HEK293 (cell line): ENCODE measurements at regions not wholly inside any gene's neighbourhood (a gene's known extent, or its start where the extent isn't known, plus 50 kb on each side); places are given as distances from the start of the nearest gene placed in this dataset.

ENCODE experiments used
- BCL6B ChIP-seq: fragments of 450-650 bp; formaldehyde crosslinking; IDR thresholded peaks from 2 replicates; pipeline ENCODE4 v1.5.1; 2017; ENCODE audit warnings: missing biosample characterization, missing genetic modification characterization
- CTCF ChIP-seq: fragments of 450-650 bp; formaldehyde crosslinking; IDR thresholded peaks from 2 replicates; pipeline ENCODE4 v1.5.1; 2016; ENCODE audit warnings: missing biosample characterization, missing genetic modification characterization
- GLI2 ChIP-seq: fragments of 450-650 bp; formaldehyde crosslinking; IDR thresholded peaks from 2 replicates; pipeline ENCODE4; 2017; ENCODE audit warnings: missing biosample characterization, missing genetic modification characterization, low read depth, borderline replicate concordance
- MYNN ChIP-seq: fragments of 450-650 bp; formaldehyde crosslinking; IDR thresholded peaks from 2 replicates; pipeline ENCODE4 v1.5.1; 2016; ENCODE audit warnings: missing biosample characterization, missing genetic modification characterization, borderline replicate concordance
- MZF1 ChIP-seq: fragments of 450-650 bp; formaldehyde crosslinking; IDR thresholded peaks from 2 replicates; pipeline ENCODE4 v1.5.1; 2017; ENCODE audit warnings: missing biosample characterization, missing genetic modification characterization, borderline replicate concordance
- SP2 ChIP-seq: fragments of 450-650 bp; formaldehyde crosslinking; IDR thresholded peaks from 2 replicates; pipeline ENCODE4 v1.5.1; 2016; ENCODE audit warnings: missing biosample characterization, missing genetic modification characterization
- TCF7L2 ChIP-seq: IDR thresholded peaks from 2 replicates; pipeline ENCODE4 v1.6.1; 2011; ENCODE audit warnings: low read depth, mild to moderate bottlenecking, inconsistent platforms, low read length, moderate library complexity, borderline replicate concordance
- ZFHX2 ChIP-seq: fragments of 450-650 bp; formaldehyde crosslinking; conservative IDR thresholded peaks from 2 replicates; pipeline ENCODE4 v1.5.1; 2016; ENCODE audit warnings: missing biosample characterization, missing genetic modification characterization
- ZNF175 ChIP-seq: fragments of 450-650 bp; formaldehyde crosslinking; IDR thresholded peaks from 2 replicates; pipeline ENCODE4 v1.5.1; 2016; ENCODE audit warnings: missing biosample characterization, missing genetic modification characterization
- ZNF785 ChIP-seq: fragments of 450-650 bp; formaldehyde crosslinking; IDR thresholded peaks from 2 replicates; pipeline ENCODE4 v1.5.1; 2016; ENCODE audit warnings: missing biosample characterization, missing genetic modification characterization
- ZNF843 ChIP-seq: fragments of 450-650 bp; formaldehyde crosslinking; IDR thresholded peaks from 2 replicates; pipeline ENCODE4 v1.5.1; 2016; ENCODE audit warnings: missing biosample characterization, missing genetic modification characterization

GRCh38 chr12:70068743-70069142 is 174.5 kb upstream of the CNOT2 start:
- TF ChIP-seq SP2 (tag by site-specific recombination) (no peak), CTCF (tag by site-specific recombination) (no peak), TCF7L2 (no peak), MZF1 (tag by site-specific recombination) (no peak), MYNN (tag by site-specific recombination) (no peak), GLI2 (tag by site-specific recombination) (no peak), BCL6B (tag by site-specific recombination) (no peak), ZNF843 (tag by site-specific recombination) (no peak), ZNF175 (no peak), ZFHX2 (tag by site-specific recombination) (no peak), ZNF785 (tag by site-specific recombination) (no peak)
